Stimulated activated CD4-positive, alpha-beta T cell treated with anti-CD3 and anti-CD28 coated beads, Interleukin-4, amount 100 ng/mL, for 48 hours (primary cell): ENCODE measurements at regions not wholly inside any gene's neighbourhood (a gene's known extent, or its start where the extent isn't known, plus 50 kb on each side); places are given as distances from the start of the nearest gene placed in this dataset.
"Not testable (repeated sequence)": the region's sequence is repeated elsewhere in the genome, so short reads cannot be mapped to it uniquely, and the experiment has no call there.

Experiments
- DNase-seq, 2 donors: peaks; one replicate each; pipeline ENCODE4 v3.0.0-alpha.2; 2020; ENCODE audit warnings: low read depth in 2 of 2

- DNase-seq, result no peak
These were observed 205.6 kb upstream of the KAZN start for GRCh38 chr1:14392859-14393365.

GRCh38 chr1:14396100-14396499 is 202.4 kb upstream of the KAZN start:
- no peak for DNase-seq

DNA sequence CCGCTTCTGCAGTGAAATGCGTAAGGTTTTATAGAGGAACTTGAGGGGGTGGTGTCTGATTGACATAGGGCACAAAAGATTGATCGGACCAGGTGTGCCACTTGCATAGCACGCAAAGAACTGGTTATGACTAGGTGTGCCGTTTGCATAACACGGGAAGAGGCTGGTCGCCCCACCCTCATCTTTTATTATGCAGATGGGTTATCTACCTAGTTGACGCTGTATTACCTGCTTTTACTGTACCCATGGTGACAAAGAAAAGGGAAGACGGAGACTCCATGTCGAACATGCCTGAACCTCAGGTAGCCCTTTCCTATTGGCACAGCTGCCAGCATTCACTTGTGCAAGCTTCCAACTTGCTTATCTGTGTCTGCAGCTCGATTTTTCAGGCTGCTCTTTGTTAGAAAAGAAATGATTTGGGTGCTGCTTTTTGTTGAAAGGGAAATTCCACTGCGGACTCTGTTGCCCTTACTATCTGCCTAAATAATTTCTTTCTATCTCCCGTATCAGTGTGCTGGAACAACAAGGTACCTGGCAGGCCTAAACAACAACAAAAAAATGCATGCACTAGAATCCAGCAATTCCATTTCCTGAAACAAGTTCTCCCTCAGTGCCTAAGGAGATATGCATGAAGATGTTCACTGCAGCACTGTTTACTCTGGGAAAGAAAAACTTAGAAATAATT is 194.4 kb upstream of the KAZN start:
- no peak for DNase-seq

GRCh38 chr1:14404862-14405301 is 193.6 kb upstream of the KAZN start:
- no peak for DNase-seq

DNA sequence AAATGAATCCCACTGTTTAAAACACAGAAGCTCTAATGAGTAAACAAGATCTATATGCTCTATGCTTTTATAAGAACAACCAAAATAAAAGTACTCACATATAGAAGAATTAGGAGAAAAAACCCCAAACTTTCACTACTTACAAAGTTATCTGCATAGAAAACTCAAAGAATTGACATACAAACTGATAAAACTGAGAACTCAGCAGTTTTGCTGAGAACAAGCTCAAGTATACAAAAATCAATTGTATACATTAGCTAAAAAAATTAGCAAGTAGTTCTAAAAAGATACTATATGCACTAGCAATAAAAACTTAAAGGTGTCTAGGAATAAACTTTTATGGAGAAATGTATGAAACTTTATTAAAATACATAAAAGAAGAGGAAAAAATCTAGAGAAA is 186.2 kb upstream of the KAZN start:
- no peak for DNase-seq

DNA sequence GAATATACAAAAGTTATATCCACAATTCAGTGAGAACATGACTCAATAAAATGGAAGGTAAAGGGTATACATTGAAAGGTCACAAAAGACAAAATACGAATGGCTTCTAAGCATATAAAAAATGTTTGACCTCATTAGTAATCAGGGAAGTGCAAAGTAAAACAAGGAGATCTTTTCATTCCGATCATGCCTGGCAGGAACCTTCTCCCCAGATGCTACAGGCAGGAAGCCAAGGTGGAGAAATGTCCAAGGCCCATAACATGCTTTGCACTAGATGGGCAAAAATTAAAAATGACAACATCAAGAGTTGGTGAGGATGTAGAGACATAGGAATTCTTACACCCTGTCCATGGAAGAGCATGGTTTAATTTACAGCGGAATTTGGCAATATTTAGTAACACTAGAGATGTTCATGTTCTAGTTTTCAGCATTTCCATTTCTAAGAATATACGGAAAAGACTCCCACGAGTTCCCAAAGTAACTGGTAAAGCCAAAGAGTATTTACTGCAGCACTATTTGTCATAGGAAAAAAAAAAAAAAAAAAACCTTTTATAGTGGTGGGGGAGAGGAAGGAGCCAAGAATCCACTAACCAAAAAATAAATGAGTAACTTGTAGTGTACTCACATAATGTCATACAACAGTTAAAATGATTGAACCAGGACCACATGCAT is 184.5 kb upstream of the KAZN start:
- no peak for DNase-seq

DNA sequence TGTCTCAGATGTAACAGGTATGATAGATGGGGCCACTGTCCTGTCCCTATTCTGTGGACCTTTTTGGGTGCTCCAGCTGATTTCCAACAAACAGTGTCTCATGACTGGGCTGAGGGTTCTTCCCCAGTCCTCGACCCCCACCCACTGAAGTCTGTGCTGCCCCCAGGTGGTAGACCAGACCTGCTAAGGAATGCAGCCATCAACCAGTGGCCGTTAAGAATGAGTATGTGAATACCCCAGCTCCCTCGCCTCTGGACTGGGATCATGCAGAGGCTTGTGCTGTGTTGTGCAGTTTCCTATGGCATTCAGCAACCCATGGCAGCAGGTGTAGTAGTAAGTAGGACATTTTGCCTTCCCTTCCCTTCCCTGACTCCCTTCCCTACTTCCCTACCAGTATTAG is 183.1 kb upstream of the KAZN start:
- DNase-seq, result no peak

GRCh38 chr1:14419778-14420218 is 178.7 kb upstream of the KAZN start:
- not testable (repeated sequence) for DNase-seq

GRCh38 chr1:14420686-14421085 is 177.8 kb upstream of the KAZN start:
- DNase-seq, result no peak

- DNase-seq, result no peak
These were observed 177.0 kb upstream of the KAZN start for GRCh38 chr1:14421295-14421976.

- no peak for DNase-seq
These were observed 176.4 kb upstream of the KAZN start for GRCh38 chr1:14421977-14422609.

GRCh38 chr1:14424325-14425002 is 174.0 kb upstream of the KAZN start:
- no peak for DNase-seq

DNA sequence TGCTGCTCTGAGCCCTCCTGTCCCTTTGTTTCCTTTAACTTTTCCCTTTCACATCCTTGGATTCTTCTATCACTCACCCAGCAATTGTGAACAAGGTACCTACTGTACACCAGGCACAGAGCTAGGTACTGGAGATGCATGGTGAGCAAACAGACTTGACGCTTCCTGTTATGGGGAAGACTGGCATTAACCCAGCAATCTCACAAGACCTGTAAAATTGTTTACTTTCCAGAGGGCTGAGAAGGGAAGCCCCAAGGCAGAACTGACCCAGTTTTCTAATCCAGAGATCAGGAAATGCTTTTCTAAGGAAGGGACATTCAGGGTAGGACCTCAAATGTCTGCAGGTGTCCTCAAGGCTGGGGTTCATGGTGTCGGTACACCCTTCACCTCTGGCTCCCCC is 171.6 kb upstream of the KAZN start:
- no peak for DNase-seq

DNA sequence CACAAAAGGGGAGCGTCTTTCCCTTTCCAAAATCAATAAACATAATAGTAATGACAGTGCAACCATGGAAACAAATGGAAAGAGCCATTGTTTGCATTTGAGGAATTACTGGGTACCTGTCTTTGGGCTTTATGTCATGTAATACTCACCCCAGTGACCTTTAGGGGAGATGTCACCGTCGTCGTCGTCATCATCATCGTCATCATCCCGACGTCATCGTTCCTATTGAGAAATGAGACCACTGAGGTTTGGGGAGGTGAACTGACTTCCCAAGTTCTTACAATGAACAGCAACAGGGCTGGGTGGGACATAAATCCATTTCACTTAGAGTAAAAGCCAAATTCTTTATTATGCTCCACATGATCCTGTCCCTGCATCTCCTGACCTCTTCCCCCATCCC is 168.9 kb upstream of the KAZN start:
- DNase-seq, result no peak

- DNase-seq, result not testable (repeated sequence)
These were observed 165.8 kb upstream of the KAZN start for GRCh38 chr1:14432728-14433127.

DNA sequence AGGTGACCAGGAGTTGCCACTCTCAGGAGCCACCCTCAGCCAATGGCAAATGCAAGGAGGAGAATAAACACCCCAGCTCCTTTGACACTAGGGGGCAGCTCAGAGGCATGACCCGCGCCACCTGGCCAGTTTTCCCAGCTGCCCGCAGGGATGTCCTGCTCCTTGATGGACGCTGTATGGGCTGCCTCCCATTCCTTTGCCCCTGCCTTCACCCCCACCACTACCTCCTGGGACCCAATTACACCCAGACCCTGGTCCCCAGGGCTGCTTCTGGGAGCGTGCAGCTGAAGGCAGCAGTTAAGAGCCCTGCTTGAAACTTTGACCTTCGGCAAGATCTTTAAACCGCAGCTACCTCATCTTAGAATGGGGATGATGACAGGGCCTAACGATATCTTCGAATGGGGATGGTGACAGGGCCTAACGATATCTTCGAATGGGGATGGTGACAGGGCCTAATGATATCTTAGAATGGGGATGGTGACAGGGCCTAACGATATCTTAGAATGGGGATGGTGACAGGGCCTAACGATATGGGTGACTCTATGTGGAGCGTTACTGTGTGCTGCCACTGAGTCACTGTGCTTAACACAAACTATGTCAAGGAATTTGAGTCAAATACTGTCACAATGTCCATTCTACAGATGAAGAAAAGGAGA is 163.0 kb upstream of the KAZN start:
- no peak for DNase-seq

DNA sequence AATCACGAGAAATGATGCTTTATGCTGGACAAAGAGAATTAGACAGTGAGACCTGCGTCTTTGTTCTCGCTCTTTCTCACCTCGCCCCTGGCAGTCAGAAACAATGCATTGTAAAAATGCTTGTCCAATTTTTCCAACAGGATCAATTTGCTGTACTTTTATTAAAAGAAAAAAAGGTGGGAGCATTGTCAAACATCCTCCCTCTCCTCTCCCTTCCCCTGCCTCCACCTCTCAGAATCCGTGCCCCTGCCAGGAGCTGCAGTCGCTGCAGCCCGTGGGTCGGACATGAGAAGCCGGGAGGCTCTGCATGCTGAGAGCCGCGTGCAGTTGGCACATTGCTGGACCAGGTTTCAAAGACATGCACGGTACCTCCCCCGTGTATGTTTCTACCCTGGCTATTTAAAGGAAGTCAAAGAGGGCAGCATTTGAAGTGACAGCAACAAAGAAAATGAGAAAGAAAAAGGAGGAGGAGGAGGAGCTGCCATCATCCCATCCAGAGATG is 161.0 kb upstream of the KAZN start:
- no peak for DNase-seq

- DNase-seq, result no peak
These were observed 160.2 kb upstream of the KAZN start for GRCh38 chr1:14438127-14438769.

DNA sequence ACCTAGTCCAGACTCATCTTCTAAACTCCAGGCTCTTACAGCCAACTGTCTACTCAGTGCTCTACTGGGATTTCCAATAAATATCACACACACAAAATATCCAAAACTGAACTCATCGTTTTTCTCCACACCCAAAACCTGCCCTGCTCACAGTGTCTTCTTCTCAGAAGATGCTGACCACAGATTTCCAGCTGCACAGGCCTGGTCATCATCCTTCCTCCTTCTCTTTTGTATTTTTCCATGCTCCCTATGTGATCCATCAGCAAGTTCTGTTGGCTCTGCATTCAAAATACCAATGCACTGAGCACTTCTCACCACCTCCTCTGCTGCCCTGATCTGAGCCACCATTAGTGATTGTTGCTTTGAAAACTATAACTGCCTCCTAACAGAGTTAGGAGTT is 159.5 kb upstream of the KAZN start:
- DNase-seq, result no peak

- no peak for DNase-seq
These were observed 158.3 kb upstream of the KAZN start for GRCh38 chr1:14440166-14440565.
